Suprapubic skin (tissue), 4 donors: ENCODE measurements at regions not wholly inside any gene's neighbourhood (a gene's known extent, or its start where the extent isn't known, plus 50 kb on each side); places are given as distances from the start of the nearest gene placed in this dataset.

Source experiments
- DNase-seq, 2 donors: peaks; one replicate each; pipeline ENCODE4 v3.0.0-alpha.2; 2019; ENCODE audit warnings: low spot score in 2 of 2
- H3K27ac ChIP-seq: fragments of 200-600 bp; sonication (generic); one replicate; pipeline ENCODE4 v1.5.1; 2019
- H3K27me3 ChIP-seq: fragments of 200-600 bp; sonication (generic); one replicate; pipeline ENCODE4 v1.5.1; 2019
- H3K36me3 ChIP-seq: fragments of 200-600 bp; sonication (generic); one replicate; pipeline ENCODE4 v1.5.1; 2019
- H3K4me1 ChIP-seq: fragments of 200-600 bp; sonication (generic); one replicate; pipeline ENCODE4 v1.5.1; 2019
- H3K4me3 ChIP-seq: fragments of 200-600 bp; sonication (generic); one replicate; pipeline ENCODE4 v1.5.1; 2019; ENCODE audit warnings: mild to moderate bottlenecking
- H3K9me3 ChIP-seq: fragments of 200-600 bp; sonication (generic); one replicate; pipeline ENCODE4 v1.5.1; 2019
- EP300 ChIP-seq: sonication (generic); formaldehyde crosslinking; IDR thresholded peaks from one replicate; pipeline ENCODE4 v1.6.1; 2017; ENCODE audit warnings: antibody characterized with exemption
- POLR2A ChIP-seq, 2 donors: fragments of 450-650 bp; IDR thresholded peaks; one replicate each; pipeline ENCODE4 v1.6.1; 2017; ENCODE audit warnings: antibody characterized with exemption in 2 of 2, mild to moderate bottlenecking in 2 of 2, moderate library complexity in 2 of 2
- POLR2AphosphoS5 ChIP-seq, 3 donors: sonication (generic); formaldehyde crosslinking; IDR thresholded peaks; one replicate each; pipeline ENCODE4 v1.6.1; 2017; ENCODE audit warnings: antibody characterized with exemption in 3 of 3
- WGBS: methylation state at CpG from one replicate; pipeline ENCODE4 v1.1.5; 2018; 5-methylcytosine and 5-hydroxymethylcytosine counted together
- TF ChIP-seq, protein P1 (sequence below), 2 donors: fragments of 200-600 bp in 1 of 2; fragments of 450-650 bp in 1 of 2; sonication (generic) in 1 of 2; IDR thresholded peaks; one replicate each; pipeline ENCODE4 v1.5.1; 2016 to 2019; ENCODE audit warnings: antibody characterized with exemption in 2 of 2, mild to moderate bottlenecking in 1 of 2, moderate library complexity in 1 of 2

GRCh38 chr6:109285366-109285765 is 96.9 kb downstream of the CD164 start:
- peaks cover 4% of the 10 kb centered on the region for H3K27me3 ChIP-seq
- H3K4me3 ChIP-seq = no peak overlapping the region
- H3K36me3 ChIP-seq = no peaks in the 10 kb centered on the region
- no peak overlapping the region for H3K27ac ChIP-seq
- no peaks in the 10 kb centered on the region for H3K4me1 ChIP-seq
- WGBS = 56% methylated on average over 3 of the region's 3 CpGs
- TF ChIP-seq, protein P1, sequence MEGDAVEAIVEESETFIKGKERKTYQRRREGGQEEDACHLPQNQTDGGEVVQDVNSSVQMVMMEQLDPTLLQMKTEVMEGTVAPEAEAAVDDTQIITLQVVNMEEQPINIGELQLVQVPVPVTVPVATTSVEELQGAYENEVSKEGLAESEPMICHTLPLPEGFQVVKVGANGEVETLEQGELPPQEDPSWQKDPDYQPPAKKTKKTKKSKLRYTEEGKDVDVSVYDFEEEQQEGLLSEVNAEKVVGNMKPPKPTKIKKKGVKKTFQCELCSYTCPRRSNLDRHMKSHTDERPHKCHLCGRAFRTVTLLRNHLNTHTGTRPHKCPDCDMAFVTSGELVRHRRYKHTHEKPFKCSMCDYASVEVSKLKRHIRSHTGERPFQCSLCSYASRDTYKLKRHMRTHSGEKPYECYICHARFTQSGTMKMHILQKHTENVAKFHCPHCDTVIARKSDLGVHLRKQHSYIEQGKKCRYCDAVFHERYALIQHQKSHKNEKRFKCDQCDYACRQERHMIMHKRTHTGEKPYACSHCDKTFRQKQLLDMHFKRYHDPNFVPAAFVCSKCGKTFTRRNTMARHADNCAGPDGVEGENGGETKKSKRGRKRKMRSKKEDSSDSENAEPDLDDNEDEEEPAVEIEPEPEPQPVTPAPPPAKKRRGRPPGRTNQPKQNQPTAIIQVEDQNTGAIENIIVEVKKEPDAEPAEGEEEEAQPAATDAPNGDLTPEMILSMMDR (IDR thresholded peaks at IDR 0.05) = no peak
- TF ChIP-seq POLR2A (IDR thresholded peaks at IDR 0.05) = no peak
- TF ChIP-seq EP300 = no peak
- no peak for DNase-seq
- no peaks in the 10 kb centered on the region for H3K9me3 ChIP-seq

DNA sequence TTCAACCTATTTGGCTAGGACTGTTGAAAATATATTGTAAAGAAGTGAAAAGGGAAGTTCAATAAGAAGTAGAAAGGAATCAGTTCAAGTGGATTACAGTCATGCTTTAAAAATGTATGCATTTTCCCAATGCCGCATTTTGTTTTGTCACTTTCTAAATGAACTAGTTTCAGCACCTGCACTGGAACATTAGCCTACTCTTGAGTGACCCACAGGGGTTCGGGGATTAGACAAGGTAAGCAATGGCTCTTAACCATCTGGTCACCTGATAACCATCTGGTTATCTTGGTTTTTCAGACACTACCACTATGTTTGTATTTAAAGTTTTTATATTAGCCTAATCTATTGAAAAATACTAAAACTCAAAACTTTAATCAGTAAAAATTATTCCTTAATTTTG is 97.6 kb downstream of the CD164 start:
- no peaks in the 10 kb centered on the region for H3K36me3 ChIP-seq
- H3K27ac ChIP-seq = no peak overlapping the region
- H3K27me3 ChIP-seq = no peaks in the 10 kb centered on the region
- no peaks in the 10 kb centered on the region for H3K9me3 ChIP-seq
- no peak overlapping the region for H3K4me3 ChIP-seq
- H3K4me1 ChIP-seq = no peaks in the 10 kb centered on the region
- TF ChIP-seq POLR2AphosphoS5 (IDR thresholded peaks at IDR 0.05) = no peak
- no peak for TF ChIP-seq EP300
- no peak for TF ChIP-seq POLR2A (IDR thresholded peaks at IDR 0.05)
- TF ChIP-seq, protein P1 (IDR thresholded peaks at IDR 0.05) = no peak
- DNase-seq = no peak
- WGBS = 82% methylated on average over 2 of the region's 2 CpGs

GRCh38 chr6:109282756-109283155 is 99.5 kb downstream of the CD164 start:
- 97% methylated on average over 2 of the region's 2 CpGs for WGBS
- no peaks in the 10 kb centered on the region for H3K36me3 ChIP-seq
- TF ChIP-seq EP300 (no peak), POLR2AphosphoS5 (IDR thresholded peaks at IDR 0.05) (no peak), POLR2A (IDR thresholded peaks at IDR 0.05) (no peak)
- TF ChIP-seq, protein P1 (IDR thresholded peaks at IDR 0.05) = no peak

DNA sequence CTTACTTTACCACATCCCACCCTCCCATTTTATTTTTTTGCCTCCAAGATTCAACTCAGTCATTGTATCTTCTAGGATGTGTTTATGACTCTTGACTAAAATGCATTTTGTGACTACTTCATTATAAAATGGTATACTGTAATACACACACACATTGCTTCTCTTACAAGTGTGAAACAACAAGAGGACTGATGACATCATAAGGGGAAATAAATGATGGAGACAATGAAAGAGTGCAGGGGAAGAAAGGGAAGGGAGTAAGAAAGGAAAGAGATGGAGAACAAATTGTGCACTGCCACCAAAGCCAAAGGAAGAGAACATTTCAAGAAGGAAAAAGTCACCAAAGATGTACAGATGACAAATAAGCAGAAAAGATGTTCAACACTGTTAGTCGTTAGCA is 102.6 kb downstream of the CD164 start:
- 96% methylated on average over 1 of the region's 1 CpG for whole genome bisulfite sequencing
- TF ChIP-seq POLR2A (IDR thresholded peaks at IDR 0.05) = no peak
- TF ChIP-seq EP300 = no peak
- no peak for TF ChIP-seq POLR2AphosphoS5 (IDR thresholded peaks at IDR 0.05)
- TF ChIP-seq, protein P1 (IDR thresholded peaks at IDR 0.05) = no peak
- H3K4me1 ChIP-seq = no peaks in the 10 kb centered on the region

More at GRCh38 chr6:109282756-109283155, 99.5 kb downstream of the CD164 start:
- no peak for DNase-seq
- H3K27me3 ChIP-seq = no peaks in the 10 kb centered on the region
- no peak overlapping the region for H3K4me3 ChIP-seq
- no peaks in the 10 kb centered on the region for H3K4me1 ChIP-seq
- no peaks in the 10 kb centered on the region for H3K9me3 ChIP-seq
- H3K27ac ChIP-seq = no peak overlapping the region

DNA sequence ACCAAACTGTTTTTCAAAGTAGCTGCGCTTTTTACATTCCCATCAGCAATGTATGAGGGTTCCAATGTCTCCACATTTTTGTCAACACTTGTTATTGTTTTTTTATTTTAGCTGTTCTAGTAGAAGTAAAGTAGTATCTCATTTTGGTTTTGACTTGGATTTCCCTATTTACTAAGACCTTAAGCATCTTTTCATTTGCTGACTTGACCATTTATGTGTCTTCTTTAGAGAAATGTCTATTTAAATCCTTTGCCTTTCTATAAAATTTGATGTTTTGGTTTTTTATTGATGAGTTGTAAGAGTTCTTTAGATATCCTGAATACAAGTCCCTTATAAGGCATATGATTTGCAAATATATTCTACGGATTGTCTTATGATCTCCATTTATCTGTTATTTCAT is 110.6 kb downstream of the CD164 start:
- H3K4me3 ChIP-seq = no peak overlapping the region
- no peaks in the 10 kb centered on the region for H3K36me3 ChIP-seq
- no peaks in the 10 kb centered on the region for H3K27me3 ChIP-seq
- no peak overlapping the region for H3K27ac ChIP-seq
- TF ChIP-seq POLR2AphosphoS5 (IDR thresholded peaks at IDR 0.05) = no peak
- no peak for TF ChIP-seq EP300
- TF ChIP-seq, protein P1 (IDR thresholded peaks at IDR 0.05) = no peak
- TF ChIP-seq POLR2A (IDR thresholded peaks at IDR 0.05) = no peak
- no peaks in the 10 kb centered on the region for H3K4me1 ChIP-seq
- H3K9me3 ChIP-seq = no peaks in the 10 kb centered on the region
- WGBS = 57% methylated on average over 2 of the region's 2 CpGs
- DNase-seq = no peak

More for the DNA sequence above, 102.6 kb downstream of the CD164 start:
- Histone ChIP-seq H3K9me3 (no peaks in the 10 kb centered on the region), H3K27me3 (no peaks in the 10 kb centered on the region), H3K36me3 (no peaks in the 10 kb centered on the region), H3K27ac (no peak overlapping the region), H3K4me3 (no peak overlapping the region)
- no peak for DNase-seq
